Neuron (in vitro differentiated cells): ENCODE measurements at regions not wholly inside any gene's neighbourhood (a gene's known extent, or its start where the extent isn't known, plus 50 kb on each side); places are given as distances from the start of the nearest gene placed in this dataset.
"Not testable (repeated sequence)": the region's sequence is repeated elsewhere in the genome, so short reads cannot be mapped to it uniquely, and the experiment has no call there.

Experiments used
- H2AFZ ChIP-seq: one replicate; pipeline ENCODE4 v1.6.1; 2013; ENCODE audit warnings: low read depth, mild to moderate bottlenecking, inconsistent platforms, low read length, moderate library complexity
- H3K27me3 ChIP-seq: one replicate; pipeline ENCODE4 v1.6.1; 2013; ENCODE audit warnings: low read length; ENCODE audit not compliant: insufficient read depth
- H3K36me3 ChIP-seq: one replicate; pipeline ENCODE4 v1.6.1; 2013; ENCODE audit warnings: low read length; ENCODE audit not compliant: insufficient read depth
- H3K4me1 ChIP-seq: one replicate; pipeline ENCODE4 v1.6.1; 2013; ENCODE audit warnings: low read length; ENCODE audit not compliant: insufficient read depth
- H3K4me3 ChIP-seq: 2 replicates; pipeline ENCODE4 v1.5.1; 2013; ENCODE audit warnings: mild to moderate bottlenecking, low read length, moderate library complexity
- H3K9me3 ChIP-seq: one replicate; pipeline ENCODE4 v1.6.1; 2013; ENCODE audit warnings: low read length

- not testable (repeated sequence) for H3K4me1 ChIP-seq, H2AFZ ChIP-seq, H3K4me3 ChIP-seq, H3K36me3 ChIP-seq, H3K9me3 ChIP-seq, H3K27me3 ChIP-seq
Observed at GRCh38 chr6:169973588-169974467, 222.4 kb downstream of the ERMARD start.

- no peak overlapping the region for H2AFZ ChIP-seq
- peaks cover 2% of the 10 kb centered on the region for H3K9me3 ChIP-seq
- no peaks in the 10 kb centered on the region for H3K36me3 ChIP-seq
- H3K27me3 ChIP-seq: peaks cover 2% of the 10 kb centered on the region
- H3K4me1 ChIP-seq: no peaks in the 10 kb centered on the region
- H3K4me3 ChIP-seq: no peak overlapping the region
Observed at GRCh38 chr6:169972736-169973135, 221.3 kb downstream of the ERMARD start.

DNA sequence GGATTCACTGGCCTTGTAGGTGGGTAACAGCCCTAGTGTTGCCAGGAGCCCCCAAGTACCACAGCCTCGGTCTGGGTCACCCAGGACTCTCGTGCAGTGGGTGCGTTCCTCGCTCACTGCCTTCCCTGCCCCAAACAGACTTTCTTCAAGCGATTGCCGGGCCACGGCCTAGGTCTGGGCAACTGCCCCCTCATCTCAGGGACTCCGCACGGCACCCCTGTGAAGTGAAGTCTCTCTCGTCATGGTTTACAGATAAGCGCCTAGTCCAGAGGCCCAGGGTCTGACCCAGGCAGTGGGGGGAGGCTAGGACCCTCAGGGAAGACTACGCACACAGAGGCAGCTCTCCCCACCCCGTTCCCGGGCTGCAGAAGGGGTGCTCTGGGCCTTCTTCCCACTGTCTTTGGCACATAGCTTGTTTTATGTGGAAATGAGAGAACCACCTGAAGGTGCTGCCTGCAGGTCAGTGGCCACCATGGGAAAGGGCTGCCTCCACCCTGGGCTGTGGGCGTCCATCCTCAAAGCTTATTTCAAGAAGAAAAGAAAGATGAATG is 220.8 kb downstream of the ERMARD start:
- Histone ChIP-seq H3K4me1 (no peaks in the 10 kb centered on the region), H3K27me3 (peaks cover 2% of the 10 kb centered on the region)

DNA sequence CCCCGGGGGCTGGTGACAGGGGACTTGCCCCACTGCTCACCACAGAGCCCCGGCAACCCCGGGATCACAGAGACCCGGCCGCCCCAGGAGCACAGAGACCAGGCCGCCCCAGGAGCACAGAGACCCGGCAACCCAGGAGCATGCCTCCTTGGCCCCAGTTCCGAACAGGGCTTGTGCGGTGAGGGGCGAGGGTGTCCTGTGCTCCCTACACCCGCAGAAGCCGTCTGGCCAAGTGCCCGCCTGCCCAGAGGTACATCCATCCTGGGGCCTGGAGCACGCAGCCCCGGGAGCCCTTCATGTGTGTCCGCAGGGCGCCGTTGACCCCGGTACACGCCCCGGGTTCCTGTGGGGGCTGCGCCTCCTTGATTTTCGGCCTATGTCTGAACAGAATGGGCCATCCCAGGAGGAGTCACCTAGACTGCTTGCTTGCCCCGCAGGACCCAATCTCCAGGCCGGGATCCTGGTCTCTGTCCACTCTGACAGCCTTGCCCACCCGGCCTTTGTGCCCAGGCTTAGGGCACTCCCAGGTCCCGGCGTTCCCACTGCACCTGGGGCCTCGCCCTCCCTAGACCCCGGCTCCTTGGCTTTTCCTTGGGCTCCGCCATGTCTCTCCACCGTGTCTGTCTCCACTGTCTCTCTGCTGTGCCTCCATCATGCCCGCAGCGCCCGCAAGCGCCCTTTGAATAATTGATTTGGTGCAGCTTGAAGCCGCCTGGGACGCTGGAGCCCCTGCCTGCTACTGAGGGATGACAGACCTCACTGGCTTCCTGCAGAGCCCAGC is 219.8 kb downstream of the ERMARD start:
- Histone ChIP-seq H3K36me3 (no peaks in the 10 kb centered on the region), H3K4me1 (no peaks in the 10 kb centered on the region), H3K27me3 (peaks cover 2% of the 10 kb centered on the region), H2AFZ (no peak overlapping the region), H3K9me3 (peaks cover 2% of the 10 kb centered on the region), H3K4me3 (no peak overlapping the region)

More for the DNA sequence above, 220.8 kb downstream of the ERMARD start:
- peaks cover 2% of the 10 kb centered on the region for H3K9me3 ChIP-seq
- H3K36me3 ChIP-seq: no peaks in the 10 kb centered on the region
- no peak overlapping the region for H2AFZ ChIP-seq
- H3K4me3 ChIP-seq: no peak overlapping the region

DNA sequence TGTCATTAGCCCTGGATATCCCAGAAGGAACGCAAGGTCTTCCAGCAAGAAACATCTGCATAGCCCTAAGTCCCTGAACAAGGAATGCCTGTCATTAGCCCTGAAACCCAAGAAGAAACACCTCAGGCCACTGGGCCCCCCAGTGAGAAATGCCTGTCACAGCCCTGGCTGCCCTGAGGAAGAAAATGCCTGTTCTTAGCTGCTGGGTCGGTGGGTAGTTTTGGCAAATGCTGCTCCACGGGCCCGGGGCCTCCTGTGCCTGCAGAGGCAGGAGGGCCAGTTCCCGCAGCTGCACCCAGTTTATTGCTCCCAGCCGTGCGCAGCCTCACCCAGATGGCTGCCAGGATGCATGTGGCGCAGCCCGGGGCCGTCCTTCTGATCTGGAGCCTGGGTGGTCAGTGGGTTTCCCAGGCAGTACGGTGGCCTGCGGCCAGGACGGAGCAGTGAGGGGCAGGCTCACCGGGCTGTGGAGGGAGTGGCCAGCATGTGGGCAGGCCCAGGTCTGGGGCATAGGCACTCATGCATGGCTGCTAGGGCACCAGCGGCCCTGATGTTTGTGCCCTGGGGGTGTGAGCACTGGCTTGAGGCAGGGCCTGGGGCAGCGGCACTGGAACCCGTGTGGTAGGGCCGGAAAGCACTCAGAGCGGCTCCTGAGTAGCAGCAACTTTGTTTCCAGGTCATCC is 219.0 kb downstream of the ERMARD start:
- H3K4me3 ChIP-seq: no peak overlapping the region
- peaks cover 2% of the 10 kb centered on the region for H3K27me3 ChIP-seq
- peaks cover 5% of the 10 kb centered on the region for H3K9me3 ChIP-seq
- H3K36me3 ChIP-seq: no peaks in the 10 kb centered on the region
- H2AFZ ChIP-seq: no peak overlapping the region
- H3K4me1 ChIP-seq: no peaks in the 10 kb centered on the region

GRCh38 chr6:169969372-169970099 is 218.1 kb downstream of the ERMARD start:
- Histone ChIP-seq H3K4me3 (no peak overlapping the region), H2AFZ (no peak overlapping the region)

GRCh38 chr6:169968541-169969270 is 217.3 kb downstream of the ERMARD start:
- H3K4me1 ChIP-seq: no peaks in the 10 kb centered on the region
- no peak overlapping the region for H2AFZ ChIP-seq
- H3K27me3 ChIP-seq: peaks cover 2% of the 10 kb centered on the region
- no peaks in the 10 kb centered on the region for H3K36me3 ChIP-seq
- peaks cover 5% of the 10 kb centered on the region for H3K9me3 ChIP-seq
- no peak overlapping the region for H3K4me3 ChIP-seq

More at GRCh38 chr6:169969372-169970099, 218.1 kb downstream of the ERMARD start:
- H3K9me3 ChIP-seq: peaks cover 5% of the 10 kb centered on the region
- peaks cover 2% of the 10 kb centered on the region for H3K27me3 ChIP-seq
- H3K4me1 ChIP-seq: no peaks in the 10 kb centered on the region
- H3K36me3 ChIP-seq: no peaks in the 10 kb centered on the region

DNA sequence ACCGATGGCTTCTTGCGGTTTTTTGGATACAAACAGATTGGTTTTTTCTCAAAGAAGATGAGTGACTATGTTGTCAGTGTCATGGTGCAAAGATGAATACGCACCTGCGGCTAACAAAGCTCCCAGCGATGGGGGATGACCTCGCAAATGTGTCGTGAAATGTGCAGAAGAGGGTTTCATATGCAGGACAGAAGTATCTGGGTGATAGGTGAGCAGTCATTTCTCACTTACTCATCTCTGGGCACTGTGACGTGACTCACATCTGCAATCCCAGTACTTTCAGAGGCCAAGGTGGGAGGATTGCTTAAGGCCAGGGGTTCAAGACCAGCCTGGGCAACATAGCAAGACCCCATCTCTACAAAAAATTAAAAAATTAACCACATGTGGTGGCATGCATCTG is 216.3 kb downstream of the ERMARD start:
- Histone ChIP-seq H3K27me3 (peaks cover 2% of the 10 kb centered on the region), H3K4me3 (no peak overlapping the region), H3K9me3 (peaks cover 7% of the 10 kb centered on the region), H3K4me1 (peaks cover 2% of the 10 kb centered on the region), H3K36me3 (no peaks in the 10 kb centered on the region), H2AFZ (no peak overlapping the region)

GRCh38 chr6:169966312-169967181 is 215.1 kb downstream of the ERMARD start:
- no peaks in the 10 kb centered on the region for H3K36me3 ChIP-seq
- no peak overlapping the region for H3K4me3 ChIP-seq
- H3K9me3 ChIP-seq: peaks cover 7% of the 10 kb centered on the region
- no peak overlapping the region for H2AFZ ChIP-seq
- peaks cover 2% of the 10 kb centered on the region for H3K27me3 ChIP-seq
- H3K4me1 ChIP-seq: peaks cover 2% of the 10 kb centered on the region

DNA sequence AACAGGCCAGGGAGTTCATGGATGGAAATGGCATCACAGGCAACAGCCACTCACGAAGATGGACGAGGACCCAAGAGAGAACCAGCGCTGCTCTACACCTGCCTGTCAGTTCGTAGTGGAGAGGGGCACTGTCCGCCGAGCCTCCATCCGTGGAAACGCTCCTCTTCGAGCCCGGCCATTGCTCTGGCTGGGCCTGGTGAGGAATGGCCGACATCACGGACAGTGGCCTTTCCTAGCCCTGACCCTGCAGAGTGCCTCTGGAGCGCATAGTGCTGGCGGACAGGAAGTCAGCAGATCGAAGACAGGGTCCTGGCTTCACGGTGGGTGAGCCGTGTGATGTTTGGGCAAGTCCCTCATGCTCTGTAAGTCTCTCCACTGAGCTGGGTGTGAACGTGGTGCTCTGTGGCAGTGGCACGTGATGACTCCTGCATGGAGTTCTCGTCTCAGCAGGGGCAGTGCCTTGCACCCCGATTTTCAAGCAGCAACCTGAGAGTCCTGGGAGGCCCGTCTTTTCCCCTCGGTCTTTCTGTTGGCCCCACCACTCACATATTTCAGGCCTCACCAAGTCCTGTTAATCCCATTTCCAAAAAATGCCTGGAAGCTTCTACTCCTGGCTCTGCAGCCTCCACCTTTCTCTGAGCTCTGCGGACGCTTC is 214.4 kb downstream of the ERMARD start:
- Histone ChIP-seq H3K4me3 (no peak overlapping the region), H3K4me1 (peaks cover 3% of the 10 kb centered on the region), H2AFZ (no peak overlapping the region), H3K36me3 (no peaks in the 10 kb centered on the region), H3K9me3 (peaks cover 7% of the 10 kb centered on the region), H3K27me3 (peaks cover 2% of the 10 kb centered on the region)

- no peak overlapping the region for H2AFZ ChIP-seq
- H3K27me3 ChIP-seq: peaks cover 2% of the 10 kb centered on the region
- no peaks in the 10 kb centered on the region for H3K36me3 ChIP-seq
- no peak overlapping the region for H3K4me3 ChIP-seq
- peaks cover 7% of the 10 kb centered on the region for H3K9me3 ChIP-seq
- H3K4me1 ChIP-seq: peaks cover 4% of the 10 kb centered on the region
Observed at GRCh38 chr6:169965239-169965638, 213.8 kb downstream of the ERMARD start.
